B cell (primary cell): ENCODE measurements at regions not wholly inside any gene's neighbourhood (a gene's known extent, or its start where the extent isn't known, plus 50 kb on each side); places are given as distances from the start of the nearest gene placed in this dataset.

Experiments
- ATAC-seq: fragments of 200-7000 bp; cut with Tn5 transposase; one replicate; pipeline ENCODE4 v1.10.0; 2021; ENCODE audit warnings: low read depth, mild to moderate bottlenecking, moderate number of reproducible peaks, moderate library complexity
- CTCF ChIA-PET: fragments of 350-600 bp; sonication (Branson Sonifier 250); formaldehyde crosslinking; loops from one replicate; lab custom pipeline; 2021; ENCODE audit warnings: antibody characterized with exemption, inconsistent platforms; lab: Charles Lee
- POLR2A ChIA-PET: fragments of 350-600 bp; sonication (Branson Sonifier 250); formaldehyde crosslinking; loops from one replicate; lab custom pipeline; 2021; ENCODE audit warnings: antibody characterized with exemption; lab: Charles Lee
- DNase-seq: peaks from one replicate; pipeline ENCODE4 v3.0.0; 2013
- H2AFZ ChIP-seq: 2 replicates; pipeline ENCODE4 v1.6.1; 2012; ENCODE audit warnings: mild to moderate bottlenecking, low read depth, low read length; ENCODE audit not compliant: insufficient read depth, poor library complexity, severe bottlenecking
- H3K27ac ChIP-seq, 2 donors: 1 replicate in 1 of 2; 2 replicates in 1 of 2; pipeline ENCODE4 v1.5.1; 2012 to 2013; ENCODE audit warnings: low read length in 2 of 2, mild to moderate bottlenecking in 2 of 2, moderate library complexity in 1 of 2
- H3K27me3 ChIP-seq, 4 experiments: fragments of 200-600 bp in 1 of 4; sonication (generic) in 1 of 4; replicated peaks in 1 of 4; 1 replicate in 2 of 4; 2 replicates in 2 of 4; pipeline versions ENCODE4 v1.6.1 to v1.7.0; 2013 to 2016; ENCODE audit warnings: low read length in 3 of 4, mild to moderate bottlenecking in 2 of 4, mixed read lengths in 1 of 4, moderate library complexity in 1 of 4; ENCODE audit not compliant: insufficient read depth in 4 of 4, control insufficient read depth in 3 of 4; ENCODE audit errors: control extremely low read depth in 1 of 4
- H3K36me3 ChIP-seq, 2 experiments: replicated peaks in 1 of 2; 1 replicate in 1 of 2; 2 replicates in 1 of 2; pipeline versions ENCODE4 v1.6.1 to v1.7.1; 2013; ENCODE audit warnings: low read length in 1 of 2; ENCODE audit not compliant: insufficient read depth in 2 of 2, control insufficient read depth in 1 of 2; ENCODE audit errors: control extremely low read depth in 1 of 2, extremely low read depth in 1 of 2
- H3K4me1 ChIP-seq, 2 donors: fragments of 200-600 bp in 1 of 2; sonication (generic) in 1 of 2; 1 replicate in 1 of 2; 2 replicates in 1 of 2; pipeline versions ENCODE4 v1.5.1 to v1.6.1; 2013 to 2017; ENCODE audit warnings: low read length in 2 of 2; ENCODE audit not compliant: control insufficient read depth in 2 of 2, insufficient read depth in 2 of 2
- H3K4me2 ChIP-seq: replicated peaks from 2 replicates; pipeline ENCODE3; 2012; ENCODE audit warnings: mild to moderate bottlenecking, low read depth, low read length; ENCODE audit not compliant: poor library complexity, severe bottlenecking
- H3K4me3 ChIP-seq, 5 experiments: fragments of 200-600 bp in 1 of 5; sonication (generic) in 1 of 5; 1 replicate in 3 of 5; 2 replicates in 2 of 5; pipeline versions ENCODE4 v1.5.1 to v1.7.0; 2011 to 2016; ENCODE audit warnings: low read length in 4 of 5, mild to moderate bottlenecking in 4 of 5, low read depth in 2 of 5, control low read depth in 1 of 5, moderate library complexity in 1 of 5; ENCODE audit not compliant: insufficient read depth in 1 of 5; ENCODE audit errors: control extremely low read depth in 1 of 5, extremely low read depth in 1 of 5
- H3K79me2 ChIP-seq: fragments of 200-600 bp; sonication (generic); one replicate; pipeline ENCODE4 v1.6.0; 2016; ENCODE audit warnings: low read length; ENCODE audit not compliant: control insufficient read depth, insufficient read depth
- H3K9ac ChIP-seq: fragments of 200-600 bp; sonication (generic); 2 replicates; pipeline ENCODE4 v1.6.1; 2017; ENCODE audit warnings: mild to moderate bottlenecking, low read length, moderate library complexity
- H3K9me3 ChIP-seq, 3 donors: one replicate each; pipeline versions ENCODE4 v1.6.1 to v1.7.1; 2013; ENCODE audit warnings: low read length in 2 of 3; ENCODE audit not compliant: control insufficient read depth in 2 of 3, insufficient read depth in 1 of 3; ENCODE audit errors: control extremely low read depth in 1 of 3
- H4K20me1 ChIP-seq: 2 replicates; pipeline ENCODE4 v1.6.0; 2012; ENCODE audit warnings: mild to moderate bottlenecking, low read length; ENCODE audit not compliant: insufficient read depth, control insufficient read depth, poor library complexity, severe bottlenecking
- H3K27ac Mint-ChIP-seq: one replicate; pipeline ENCODE4 v1.8.0; 2021; ENCODE audit warnings: mixed read lengths
- H3K27me3 Mint-ChIP-seq: one replicate; pipeline ENCODE4 v1.8.0; 2021; ENCODE audit warnings: mixed read lengths
- H3K4me1 Mint-ChIP-seq: one replicate; pipeline ENCODE4 v1.8.0; 2021; ENCODE audit warnings: mixed read lengths
- H3K4me3 Mint-ChIP-seq: one replicate; pipeline ENCODE4 v1.8.0; 2021; ENCODE audit warnings: mixed read lengths
- H3K9me3 Mint-ChIP-seq: one replicate; pipeline ENCODE4 v1.8.0; 2022; ENCODE audit warnings: mixed read lengths; ENCODE audit not compliant: insufficient read depth
- EZH2 ChIP-seq: IDR thresholded peaks from 2 replicates; pipeline ENCODE4 v1.6.1; 2012; ENCODE audit warnings: borderline replicate concordance, low read depth, mild to moderate bottlenecking, moderate library complexity, low read length; ENCODE audit not compliant: insufficient read depth, poor library complexity, severe bottlenecking
- WGBS: methylation state at CpG from one replicate; pipeline ENCODE4 v1.1.5; 2013; ENCODE audit warnings: missing lambda C conversion rate; ENCODE audit not compliant: insufficient coverage; 5-methylcytosine and 5-hydroxymethylcytosine counted together
- intact Hi-C: fragments of 100-400 bp; cut with micrococcal nuclease; formaldehyde crosslinking; loops from one replicate; pipeline ENCODE4 v1.10.0; 2022
- TF ChIP-seq, protein P1 (sequence below): fragments of 200-600 bp; IDR thresholded peaks from one replicate; pipeline ENCODE4 v1.8.0; 2022; ENCODE audit warnings: antibody characterized with exemption, mild to moderate bottlenecking

- no peak for TF ChIP-seq EZH2
- TF ChIP-seq, protein P1, sequence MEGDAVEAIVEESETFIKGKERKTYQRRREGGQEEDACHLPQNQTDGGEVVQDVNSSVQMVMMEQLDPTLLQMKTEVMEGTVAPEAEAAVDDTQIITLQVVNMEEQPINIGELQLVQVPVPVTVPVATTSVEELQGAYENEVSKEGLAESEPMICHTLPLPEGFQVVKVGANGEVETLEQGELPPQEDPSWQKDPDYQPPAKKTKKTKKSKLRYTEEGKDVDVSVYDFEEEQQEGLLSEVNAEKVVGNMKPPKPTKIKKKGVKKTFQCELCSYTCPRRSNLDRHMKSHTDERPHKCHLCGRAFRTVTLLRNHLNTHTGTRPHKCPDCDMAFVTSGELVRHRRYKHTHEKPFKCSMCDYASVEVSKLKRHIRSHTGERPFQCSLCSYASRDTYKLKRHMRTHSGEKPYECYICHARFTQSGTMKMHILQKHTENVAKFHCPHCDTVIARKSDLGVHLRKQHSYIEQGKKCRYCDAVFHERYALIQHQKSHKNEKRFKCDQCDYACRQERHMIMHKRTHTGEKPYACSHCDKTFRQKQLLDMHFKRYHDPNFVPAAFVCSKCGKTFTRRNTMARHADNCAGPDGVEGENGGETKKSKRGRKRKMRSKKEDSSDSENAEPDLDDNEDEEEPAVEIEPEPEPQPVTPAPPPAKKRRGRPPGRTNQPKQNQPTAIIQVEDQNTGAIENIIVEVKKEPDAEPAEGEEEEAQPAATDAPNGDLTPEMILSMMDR, result no peak
- H3K27ac ChIP-seq, result no peak overlapping the region
- no peaks in the 10 kb centered on the region for H3K36me3 ChIP-seq
- ChIA-PET CTCF (no interaction called here), POLR2A (no interaction called here)
- H4K20me1 ChIP-seq, result no peaks in the 10 kb centered on the region
- no peaks in the 10 kb centered on the region for H3K27me3 Mint-ChIP-seq
- H3K27me3 ChIP-seq, result no peaks in the 10 kb centered on the region
- H3K4me2 ChIP-seq, result no peak overlapping the region
- intact Hi-C loops, result no loop called here
- DNase-seq, result no peak
- WGBS, result no CpG with 5 or more reads among the region's 2 CpGs
- no peaks in the 10 kb centered on the region for H3K79me2 ChIP-seq
- no peak overlapping the region for H3K27ac Mint-ChIP-seq
- H3K9me3 Mint-ChIP-seq, result no peaks in the 10 kb centered on the region
- H3K4me3 Mint-ChIP-seq, result no peak overlapping the region
- no peak for ATAC-seq
- no peak overlapping the region for H3K9ac ChIP-seq
- H2AFZ ChIP-seq, result no peak overlapping the region
- no peaks in the 10 kb centered on the region for H3K4me1 Mint-ChIP-seq
- no peaks in the 10 kb centered on the region for H3K4me1 ChIP-seq
- H3K9me3 ChIP-seq, result no peaks in the 10 kb centered on the region
- H3K4me3 ChIP-seq, result no peak overlapping the region
Observed at GRCh38 chr6:78438135-78438534, 429.2 kb upstream of the IRAK1BP1 start.

GRCh38 chr6:78460711-78461110 lies 406.6 kb upstream of the IRAK1BP1 start:
- DNase-seq, result no peak
- no peaks in the 10 kb centered on the region for H3K27me3 Mint-ChIP-seq
- no peak overlapping the region for H3K27ac Mint-ChIP-seq
- Histone ChIP-seq H3K79me2 (no peaks in the 10 kb centered on the region), H3K4me2 (no peak overlapping the region), H3K36me3 (no peaks in the 10 kb centered on the region), H4K20me1 (no peaks in the 10 kb centered on the region), H2AFZ (no peak overlapping the region), H3K4me3 (no peak overlapping the region), H3K27me3 (no peaks in the 10 kb centered on the region), H3K9ac (no peak overlapping the region), H3K9me3 (peaks cover 0 to under 1% (median 0%) of the 10 kb centered on the region in 3 donors), H3K4me1 (no peaks in the 10 kb centered on the region), H3K27ac (no peak overlapping the region)
- H3K4me3 Mint-ChIP-seq, result no peak overlapping the region
- no peak for TF ChIP-seq EZH2
- TF ChIP-seq, protein P1, result no peak
- WGBS, result 100% methylated on average over 1 of the region's 3 CpGs
- intact Hi-C loops, result no loop called here
- H3K9me3 Mint-ChIP-seq, result peaks cover 3% of the 10 kb centered on the region
- ChIA-PET CTCF (no interaction called here), POLR2A (no interaction called here)
- no peak for ATAC-seq
- H3K4me1 Mint-ChIP-seq, result no peaks in the 10 kb centered on the region
